ENCODE measurements at regions not wholly inside any gene's neighbourhood (a gene's known extent, or its start where the extent isn't known, plus 50 kb on each side); places are given as distances from the start of the nearest gene placed in this dataset.
"Not testable (repeated sequence)": the region's sequence is repeated elsewhere in the genome, so short reads cannot be mapped to it uniquely, and the experiment has no call there.

DNA sequence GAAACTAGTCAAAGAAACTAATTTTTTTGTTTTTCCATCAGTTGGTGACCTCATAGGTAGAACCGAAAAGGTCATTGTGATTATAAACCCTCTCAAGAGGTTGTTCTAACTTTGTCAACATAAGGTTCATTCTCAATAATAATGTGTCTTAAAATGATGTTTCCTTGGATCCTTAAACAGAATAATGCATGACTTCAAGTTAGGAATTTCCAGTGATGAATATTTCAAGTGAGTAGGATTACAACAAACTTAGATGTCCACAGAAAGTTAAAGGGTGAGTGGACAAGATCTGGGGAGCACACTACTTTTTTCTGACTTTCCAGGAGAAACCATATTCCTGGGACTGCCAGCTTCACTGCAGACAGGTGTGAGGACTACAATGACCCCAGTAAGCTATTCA lies 239.0 kb upstream of the PTGER4 start:
- Histone ChIP-seq H3K9me3 (no peaks in the 10 kb centered on the region), H3K4me3 (no peak overlapping the region), H3K27me3 (no peaks in the 10 kb centered on the region), H3K27ac (no peak overlapping the region), H3K36me3 (no peaks in the 10 kb centered on the region), H3K4me1 (no peaks in the 10 kb centered on the region)
- no peak for DNase-seq (ENCODE audit: low spot score in 2 of 2)
- TF ChIP-seq CTCF (IDR thresholded peaks at IDR 0.05) = no peak
- intact Hi-C loops (cut with DNase I) = no loop called here

- H3K9me3 ChIP-seq; H3K27ac ChIP-seq; intact Hi-C loops (cut with DNase I); H3K36me3 ChIP-seq; H3K4me3 ChIP-seq; H3K4me1 ChIP-seq; H3K27me3 ChIP-seq; DNase-seq (ENCODE audit: low spot score in 2 of 2): not testable (repeated sequence)
These were observed 240.6 kb upstream of the PTGER4 start for GRCh38 chr5:40439103-40439502.

- intact Hi-C loops (cut with DNase I); H3K9me3 ChIP-seq; H3K4me1 ChIP-seq; H3K27ac ChIP-seq; H3K4me3 ChIP-seq; DNase-seq (ENCODE audit: low spot score in 2 of 2); H3K36me3 ChIP-seq; H3K27me3 ChIP-seq: not testable (repeated sequence)
These were observed 241.1 kb upstream of the PTGER4 start for GRCh38 chr5:40438646-40439045.

DNA sequence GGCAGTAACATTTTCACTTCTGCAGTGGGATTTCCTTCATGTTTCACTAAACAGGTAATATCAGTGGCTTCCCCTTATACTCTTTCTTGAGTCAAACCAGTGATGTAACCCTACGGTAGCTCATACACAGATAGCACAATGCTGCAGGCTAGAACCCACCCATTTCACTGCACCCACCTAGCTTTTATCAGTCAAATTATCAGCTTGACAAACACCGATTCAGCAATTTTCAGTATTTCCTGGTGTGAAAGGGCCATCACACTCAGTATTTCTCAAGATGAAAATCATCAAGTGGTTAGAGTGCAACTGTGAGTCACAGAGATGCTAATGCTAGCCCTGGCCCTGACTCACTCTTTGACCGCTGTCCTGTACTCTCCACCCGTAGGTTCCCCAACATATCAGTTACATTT lies 242.3 kb upstream of the PTGER4 start:
- no peaks in the 10 kb centered on the region for H3K27me3 ChIP-seq
- H3K27ac ChIP-seq = no peak overlapping the region
- intact Hi-C loops (cut with DNase I) = no loop called here
- no peaks in the 10 kb centered on the region for H3K9me3 ChIP-seq
- no peak for TF ChIP-seq CTCF (IDR thresholded peaks at IDR 0.05)
- no peak for DNase-seq (ENCODE audit: low spot score in 2 of 2)
- H3K4me1 ChIP-seq = no peaks in the 10 kb centered on the region
- H3K4me3 ChIP-seq = no peak overlapping the region
- H3K36me3 ChIP-seq = no peaks in the 10 kb centered on the region

GRCh38 chr5:40436535-40437237 lies 243.0 kb upstream of the PTGER4 start:
- DNase-seq (ENCODE audit: low spot score in 2 of 2) = no peak
- intact Hi-C loops (cut with DNase I) = no loop called here
- no peaks in the 10 kb centered on the region for H3K9me3 ChIP-seq

GRCh38 chr5:40435706-40436105 lies 244.0 kb upstream of the PTGER4 start:
- H3K27ac ChIP-seq; intact Hi-C loops (cut with DNase I); H3K4me1 ChIP-seq; DNase-seq (ENCODE audit: low spot score in 2 of 2); H3K4me3 ChIP-seq; H3K27me3 ChIP-seq; H3K9me3 ChIP-seq; H3K36me3 ChIP-seq: not testable (repeated sequence)

More at GRCh38 chr5:40436535-40437237, 243.0 kb upstream of the PTGER4 start:
- no peak for TF ChIP-seq CTCF (IDR thresholded peaks at IDR 0.05)
- Histone ChIP-seq H3K36me3 (no peaks in the 10 kb centered on the region), H3K27me3 (no peaks in the 10 kb centered on the region), H3K4me1 (no peaks in the 10 kb centered on the region), H3K27ac (no peak overlapping the region), H3K4me3 (no peak overlapping the region)

GRCh38 chr5:40432836-40433235 lies 246.9 kb upstream of the PTGER4 start:
- TF ChIP-seq CTCF (IDR thresholded peaks at IDR 0.05) = no peak
- no peaks in the 10 kb centered on the region for H3K27me3 ChIP-seq
- H3K4me3 ChIP-seq = no peak overlapping the region
- intact Hi-C loops (cut with DNase I) = no loop called here
- no peaks in the 10 kb centered on the region for H3K4me1 ChIP-seq
- H3K27ac ChIP-seq = no peak overlapping the region
- H3K9me3 ChIP-seq = no peaks in the 10 kb centered on the region
- DNase-seq (ENCODE audit: low spot score in 2 of 2) = no peak
- H3K36me3 ChIP-seq = no peaks in the 10 kb centered on the region

Measured in ascending aorta (tissue), 2 donors.